Thyroid gland (tissue), 4 donors: ENCODE measurements at regions not wholly inside any gene's neighbourhood (a gene's known extent, or its start where the extent isn't known, plus 50 kb on each side); places are given as distances from the start of the nearest gene placed in this dataset.
"Not testable (repeated sequence)": the region's sequence is repeated elsewhere in the genome, so short reads cannot be mapped to it uniquely, and the experiment has no call there.

ENCODE experiments used
- DNase-seq, 2 donors: peaks; one replicate each; pipeline ENCODE4 v3.0.0-alpha.2; 2019
- H3K27ac ChIP-seq, 3 donors: fragments of 200-600 bp; sonication (generic); 1 replicate in 2 of 3; 2 replicates in 1 of 3; pipeline ENCODE4 v1.5.1; 2016 to 2019; ENCODE audit warnings: mild to moderate bottlenecking in 1 of 3, moderate library complexity in 1 of 3
- H3K27me3 ChIP-seq: fragments of 200-600 bp; sonication (generic); one replicate; pipeline ENCODE4 v1.5.1; 2019
- H3K36me3 ChIP-seq, 2 donors: fragments of 200-600 bp; sonication (generic); one replicate each; pipeline ENCODE4 v1.5.1; 2016 to 2019
- H3K4me1 ChIP-seq, 2 donors: fragments of 200-600 bp; sonication (generic); one replicate each; pipeline ENCODE4 v1.5.1; 2017 to 2019
- H3K4me3 ChIP-seq, 3 donors: fragments of 200-600 bp; sonication (generic); replicated peaks in 1 of 3; 1 replicate in 2 of 3; 2 replicates in 1 of 3; pipeline ENCODE4 v1.5.1; 2016; ENCODE audit warnings: mild to moderate bottlenecking in 1 of 3
- H3K9me3 ChIP-seq: fragments of 200-600 bp; sonication (generic); one replicate; pipeline ENCODE4 v1.5.1; 2017
- POLR2A ChIP-seq, 2 donors: fragments of 450-650 bp; IDR thresholded peaks; one replicate each; pipeline ENCODE4 v1.6.1; 2017; ENCODE audit warnings: antibody characterized with exemption in 2 of 2, mild to moderate bottlenecking in 2 of 2, moderate library complexity in 1 of 2
- WGBS, 2 donors: methylation state at CpG; one replicate each; pipeline ENCODE4 v1.1.5; 2017; 5-methylcytosine and 5-hydroxymethylcytosine counted together
- intact Hi-C: fragments of 100-400 bp; cut with DNase I; formaldehyde crosslinking; loops from one replicate; pipeline ENCODE4 v1.15.1; 2023
- TF ChIP-seq, protein P1 (sequence below), 6 experiments: fragments of 200-600 bp in 3 of 6; fragments of 450-650 bp in 3 of 6; sonication (generic) in 3 of 6; IDR thresholded peaks; one replicate each; pipeline ENCODE4 v1.5.1; 2016 to 2019; ENCODE audit warnings: antibody characterized with exemption in 6 of 6, mild to moderate bottlenecking in 2 of 6, inconsistent platforms in 1 of 6, moderate library complexity in 1 of 6

DNA sequence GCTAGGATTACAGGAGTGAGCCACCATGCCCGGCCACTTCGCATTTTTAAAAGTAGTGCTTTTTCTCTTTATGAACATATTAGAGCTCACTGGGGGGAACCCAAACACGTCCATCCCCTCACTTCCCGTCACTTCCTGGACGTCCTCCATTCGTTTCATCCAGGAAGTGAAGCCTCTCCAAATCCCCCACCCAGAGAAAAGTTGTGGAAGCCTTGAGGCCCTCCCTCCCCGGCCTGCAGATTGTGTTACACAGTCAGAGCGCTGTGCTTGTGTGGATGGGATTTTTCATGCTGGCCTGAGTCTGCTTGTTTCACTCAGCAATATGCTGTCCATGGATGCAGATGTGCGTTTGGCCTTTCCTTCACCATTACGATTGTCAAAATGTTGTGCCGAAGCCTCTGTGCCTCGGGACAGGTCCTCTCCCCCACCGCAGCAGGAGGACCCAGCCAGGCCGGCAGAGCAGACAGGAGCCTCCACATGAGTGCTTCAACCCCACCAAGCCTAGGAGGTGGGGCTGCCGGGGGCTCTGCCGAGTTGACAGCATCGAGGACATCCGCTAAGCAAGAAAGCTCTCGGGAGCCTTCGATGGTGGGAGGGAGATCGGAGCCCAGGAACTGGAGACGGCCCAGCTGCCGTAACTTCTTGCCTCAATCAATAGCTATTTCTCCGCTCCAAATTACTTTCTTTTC is 121.6 kb upstream of the PPP1R26 start:
- intact Hi-C loops = no loop called here
- no peaks in the 10 kb centered on the region for H3K27me3 ChIP-seq
- TF ChIP-seq, protein P1, sequence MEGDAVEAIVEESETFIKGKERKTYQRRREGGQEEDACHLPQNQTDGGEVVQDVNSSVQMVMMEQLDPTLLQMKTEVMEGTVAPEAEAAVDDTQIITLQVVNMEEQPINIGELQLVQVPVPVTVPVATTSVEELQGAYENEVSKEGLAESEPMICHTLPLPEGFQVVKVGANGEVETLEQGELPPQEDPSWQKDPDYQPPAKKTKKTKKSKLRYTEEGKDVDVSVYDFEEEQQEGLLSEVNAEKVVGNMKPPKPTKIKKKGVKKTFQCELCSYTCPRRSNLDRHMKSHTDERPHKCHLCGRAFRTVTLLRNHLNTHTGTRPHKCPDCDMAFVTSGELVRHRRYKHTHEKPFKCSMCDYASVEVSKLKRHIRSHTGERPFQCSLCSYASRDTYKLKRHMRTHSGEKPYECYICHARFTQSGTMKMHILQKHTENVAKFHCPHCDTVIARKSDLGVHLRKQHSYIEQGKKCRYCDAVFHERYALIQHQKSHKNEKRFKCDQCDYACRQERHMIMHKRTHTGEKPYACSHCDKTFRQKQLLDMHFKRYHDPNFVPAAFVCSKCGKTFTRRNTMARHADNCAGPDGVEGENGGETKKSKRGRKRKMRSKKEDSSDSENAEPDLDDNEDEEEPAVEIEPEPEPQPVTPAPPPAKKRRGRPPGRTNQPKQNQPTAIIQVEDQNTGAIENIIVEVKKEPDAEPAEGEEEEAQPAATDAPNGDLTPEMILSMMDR (IDR thresholded peaks at IDR 0.05) = no peak
- no peak for TF ChIP-seq POLR2A (IDR thresholded peaks at IDR 0.05)

DNA sequence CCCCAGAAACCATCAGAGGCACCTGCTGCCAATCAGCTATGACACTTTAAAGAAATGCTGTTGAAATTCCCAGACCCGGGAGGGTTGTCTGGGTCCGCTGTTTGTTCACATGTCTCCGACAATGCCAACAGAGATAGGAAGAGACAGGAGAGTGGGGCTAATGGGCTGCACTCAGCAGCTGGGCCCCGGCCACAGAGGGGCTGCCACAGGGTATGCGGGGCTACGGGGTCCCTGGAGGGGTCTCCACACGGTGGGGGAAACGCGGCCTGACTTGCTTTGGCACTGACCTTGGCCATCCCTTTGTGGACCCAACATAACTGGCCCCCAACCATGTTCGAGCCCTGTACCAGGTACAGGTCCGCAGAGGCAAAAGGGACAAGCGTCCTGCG is 121.0 kb upstream of the PPP1R26 start:
- WGBS, 2 donors = 82 to 87% methylated on average over 12 to 13 of the region's 13 CpGs
- intact Hi-C loops = no loop called here
- Histone ChIP-seq H3K4me1 (no peaks in the 10 kb centered on the region), H3K9me3 (no peaks in the 10 kb centered on the region), H3K4me3 (no peak overlapping the region), H3K36me3 (no peaks in the 10 kb centered on the region), H3K27ac (no peak overlapping the region), H3K27me3 (no peaks in the 10 kb centered on the region)
- no peak for TF ChIP-seq POLR2A (IDR thresholded peaks at IDR 0.05)
- TF ChIP-seq, protein P1 (IDR thresholded peaks at IDR 0.05) = no peak
- no peak for DNase-seq

More for the DNA sequence above, 121.6 kb upstream of the PPP1R26 start:
- no peaks in the 10 kb centered on the region for H3K36me3 ChIP-seq
- H3K27ac ChIP-seq = no peak overlapping the region
- no peaks in the 10 kb centered on the region for H3K9me3 ChIP-seq
- no peak overlapping the region for H3K4me3 ChIP-seq
- no peaks in the 10 kb centered on the region for H3K4me1 ChIP-seq
- 61% methylated on average over 24 of the region's 24 CpGs for WGBS, 2 donors
- DNase-seq = no peak

DNA sequence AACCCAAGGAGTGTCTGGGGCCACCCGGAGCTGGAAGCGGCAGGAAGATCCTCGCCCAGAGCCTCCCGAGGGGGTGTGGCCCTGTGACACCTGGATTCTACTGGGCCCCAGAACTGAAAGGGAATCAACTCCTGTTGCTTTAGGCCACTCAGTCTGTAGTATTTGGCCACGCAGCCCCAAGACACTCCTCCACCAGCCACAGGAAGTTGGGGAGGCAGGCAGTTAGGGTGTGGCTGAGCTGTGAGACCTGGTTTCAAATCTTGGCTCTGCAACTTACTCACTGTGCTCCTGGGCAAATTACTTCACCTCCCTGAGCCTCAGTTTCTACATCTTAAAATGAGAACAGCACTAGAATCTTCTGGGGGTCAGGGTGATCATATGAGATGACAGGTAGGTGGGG is 119.8 kb upstream of the PPP1R26 start:
- no peak for TF ChIP-seq POLR2A (IDR thresholded peaks at IDR 0.05)
- TF ChIP-seq, protein P1 (IDR thresholded peaks at IDR 0.05) = no peak
- no peaks in the 10 kb centered on the region for H3K27me3 ChIP-seq
- H3K4me1 ChIP-seq = no peaks in the 10 kb centered on the region
- H3K9me3 ChIP-seq = no peaks in the 10 kb centered on the region
- H3K36me3 ChIP-seq = no peaks in the 10 kb centered on the region
- 83 to 88% methylated on average over 5 of the region's 5 CpGs for WGBS, 2 donors
- intact Hi-C loops = no loop called here
- no peak overlapping the region for H3K27ac ChIP-seq
- H3K4me3 ChIP-seq = no peak overlapping the region
- no peak for DNase-seq

DNA sequence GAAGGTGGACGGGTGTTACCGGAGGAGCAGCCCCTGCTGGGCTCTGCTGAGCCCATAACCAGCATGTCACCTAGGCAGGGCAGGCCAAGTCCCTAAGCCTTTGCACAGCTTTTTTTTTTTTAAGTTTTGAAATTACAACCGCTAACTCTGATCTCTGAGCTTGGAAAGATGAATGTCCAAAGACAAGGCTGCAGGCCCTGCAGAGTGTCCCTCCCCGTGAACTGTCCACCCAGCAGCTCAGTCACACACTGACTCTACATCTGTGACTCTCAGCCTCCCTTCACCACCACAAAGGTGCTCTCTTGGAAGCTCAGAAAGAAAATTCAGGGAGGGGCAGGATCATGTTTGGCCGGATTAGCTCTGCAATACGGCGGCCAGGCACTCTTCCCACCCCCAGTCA is 119.0 kb upstream of the PPP1R26 start:
- no peaks in the 10 kb centered on the region for H3K36me3 ChIP-seq
- H3K27me3 ChIP-seq = no peaks in the 10 kb centered on the region
- no peak overlapping the region for H3K27ac ChIP-seq
- no peaks in the 10 kb centered on the region for H3K9me3 ChIP-seq
- DNase-seq = no peak
- no peaks in the 10 kb centered on the region for H3K4me1 ChIP-seq
- intact Hi-C loops = no loop called here
- WGBS, 2 donors = 66 to 75% methylated on average over 7 of the region's 7 CpGs
- H3K4me3 ChIP-seq = no peak overlapping the region
- TF ChIP-seq, protein P1 (IDR thresholded peaks at IDR 0.05) = no peak
- TF ChIP-seq POLR2A (IDR thresholded peaks at IDR 0.05) = no peak

DNA sequence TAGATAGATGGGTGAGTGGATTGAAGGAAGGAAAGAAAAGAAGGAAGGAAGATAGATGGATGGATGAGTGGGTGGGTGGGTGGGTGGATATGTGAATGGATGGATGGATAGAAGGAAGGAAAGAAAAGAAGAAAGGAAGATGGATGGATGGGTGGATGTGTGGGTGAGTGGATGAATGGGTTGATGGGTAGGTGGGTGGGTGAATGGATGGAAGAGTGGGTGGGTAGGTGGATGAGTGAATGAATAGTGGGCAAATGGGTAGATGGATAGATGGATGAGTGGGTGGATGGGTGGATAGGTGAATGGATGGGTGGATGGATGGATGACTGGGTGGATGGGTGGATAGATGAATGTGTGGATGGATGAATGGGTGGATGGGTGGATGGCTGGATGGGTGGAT is 117.9 kb upstream of the PPP1R26 start:
- DNase-seq, H3K9me3 ChIP-seq, intact Hi-C loops, H3K36me3 ChIP-seq, H3K27me3 ChIP-seq, H3K4me1 ChIP-seq, H3K27ac ChIP-seq, H3K4me3 ChIP-seq: not testable (repeated sequence)

DNA sequence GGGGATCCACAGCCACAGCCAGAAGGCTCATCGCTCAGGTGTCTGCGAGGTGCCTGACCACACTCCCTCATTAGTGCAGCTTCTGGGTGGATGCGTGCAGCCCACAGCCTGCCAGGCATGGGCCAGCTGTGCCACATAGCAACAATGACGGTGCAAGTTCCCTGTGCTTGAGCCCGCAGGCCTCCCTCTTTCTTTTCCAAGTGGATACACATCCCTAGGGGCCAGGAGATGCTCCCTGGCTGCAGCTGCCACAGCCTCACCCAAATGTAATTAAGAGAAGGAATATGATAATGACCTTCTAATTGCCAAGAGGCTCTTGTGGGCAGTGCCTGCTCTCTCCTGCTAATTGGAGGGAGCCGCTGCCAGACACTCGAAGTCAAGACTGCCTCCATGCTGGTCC is 116.0 kb upstream of the PPP1R26 start:
- no peak overlapping the region for H3K4me3 ChIP-seq
- 81 to 86% methylated on average over 6 of the region's 7 CpGs for WGBS, 2 donors
- no peak for DNase-seq
- no peak for TF ChIP-seq POLR2A (IDR thresholded peaks at IDR 0.05)
- TF ChIP-seq, protein P1 (IDR thresholded peaks at IDR 0.05) = no peak
- H3K36me3 ChIP-seq = no peaks in the 10 kb centered on the region
- no peaks in the 10 kb centered on the region for H3K9me3 ChIP-seq
- intact Hi-C loops = no loop called here
- H3K27ac ChIP-seq = no peak overlapping the region
- H3K27me3 ChIP-seq = no peaks in the 10 kb centered on the region
- H3K4me1 ChIP-seq = no peaks in the 10 kb centered on the region
